GM12878 (cell line): ENCODE measurements at regions not wholly inside any gene's neighbourhood (a gene's known extent, or its start where the extent isn't known, plus 50 kb on each side); places are given as distances from the start of the nearest gene placed in this dataset.

Source experiments
- BCL11A ChIP-seq: IDR thresholded peaks from 2 replicates; pipeline ENCODE4 v1.6.1; 2011; ENCODE audit warnings: low read depth, low read length
- FOXM1 ChIP-seq: IDR thresholded peaks from 2 replicates; pipeline ENCODE4 v1.6.1; 2012; ENCODE audit warnings: low read depth, mild to moderate bottlenecking, inconsistent platforms, low read length, moderate library complexity
- PML ChIP-seq: IDR thresholded peaks from 2 replicates; pipeline ENCODE4 v1.6.1; 2012; ENCODE audit warnings: low read length, inconsistent platforms
- POLR2A ChIP-seq: IDR thresholded peaks from 2 replicates; pipeline ENCODE4 v1.6.1; 2011; ENCODE audit warnings: low read depth, mild to moderate bottlenecking, low read length
- SP1 ChIP-seq: IDR thresholded peaks from one replicate; pipeline ENCODE4 v1.6.1; 2011; ENCODE audit warnings: low read depth, low read length
- ZNF384 ChIP-seq: IDR thresholded peaks from 2 replicates; pipeline ENCODE4 v1.6.1; 2012; ENCODE audit warnings: low read depth, mild to moderate bottlenecking, low read length, improper control_type of control experiment, borderline replicate concordance
- TF ChIP-seq, protein P1 (sequence below), 3 experiments: IDR thresholded peaks in 2 of 3; conservative IDR thresholded peaks in 1 of 3; 2 replicates each; pipeline ENCODE4 v1.5.1; 2011; ENCODE audit warnings: low read depth in 3 of 3, low read length in 3 of 3, mild to moderate bottlenecking in 3 of 3, control low read depth in 2 of 3, moderate library complexity in 2 of 3, inconsistent platforms in 1 of 3, mixed read lengths in 1 of 3; ENCODE audit not compliant: control insufficient read depth in 2 of 3, insufficient read depth in 1 of 3; ENCODE audit errors: extremely low read depth in 1 of 3

DNA sequence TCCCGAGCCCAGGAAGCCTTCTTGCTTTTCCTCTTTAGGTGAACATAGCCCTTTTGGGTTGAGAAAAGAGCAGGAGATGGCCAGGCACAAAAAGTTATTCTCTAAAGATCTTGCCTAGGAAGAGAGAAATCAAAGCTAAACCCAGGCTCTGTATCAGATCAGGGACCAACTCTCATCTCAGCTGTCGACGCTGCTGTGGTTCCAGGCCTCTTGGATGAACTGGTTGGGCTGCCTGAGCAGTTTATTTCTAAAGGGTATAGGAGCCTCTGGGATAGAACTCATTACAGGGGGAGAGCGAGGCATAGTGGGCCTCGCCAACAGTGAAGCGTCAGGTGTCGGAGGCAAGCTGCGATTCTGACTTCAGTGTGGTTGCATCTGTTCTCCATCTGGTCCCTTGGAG is 82.6 kb upstream of the F3 start:
- TF ChIP-seq, protein P1, sequence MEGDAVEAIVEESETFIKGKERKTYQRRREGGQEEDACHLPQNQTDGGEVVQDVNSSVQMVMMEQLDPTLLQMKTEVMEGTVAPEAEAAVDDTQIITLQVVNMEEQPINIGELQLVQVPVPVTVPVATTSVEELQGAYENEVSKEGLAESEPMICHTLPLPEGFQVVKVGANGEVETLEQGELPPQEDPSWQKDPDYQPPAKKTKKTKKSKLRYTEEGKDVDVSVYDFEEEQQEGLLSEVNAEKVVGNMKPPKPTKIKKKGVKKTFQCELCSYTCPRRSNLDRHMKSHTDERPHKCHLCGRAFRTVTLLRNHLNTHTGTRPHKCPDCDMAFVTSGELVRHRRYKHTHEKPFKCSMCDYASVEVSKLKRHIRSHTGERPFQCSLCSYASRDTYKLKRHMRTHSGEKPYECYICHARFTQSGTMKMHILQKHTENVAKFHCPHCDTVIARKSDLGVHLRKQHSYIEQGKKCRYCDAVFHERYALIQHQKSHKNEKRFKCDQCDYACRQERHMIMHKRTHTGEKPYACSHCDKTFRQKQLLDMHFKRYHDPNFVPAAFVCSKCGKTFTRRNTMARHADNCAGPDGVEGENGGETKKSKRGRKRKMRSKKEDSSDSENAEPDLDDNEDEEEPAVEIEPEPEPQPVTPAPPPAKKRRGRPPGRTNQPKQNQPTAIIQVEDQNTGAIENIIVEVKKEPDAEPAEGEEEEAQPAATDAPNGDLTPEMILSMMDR (IDR thresholded peaks at IDR 0.05 in 2 of 3, conservative IDR thresholded peaks at IDR 0.05 in 1 of 3; ENCODE audit: control insufficient read depth in 2 of 3, extremely low read depth in 1 of 3, insufficient read depth in 1 of 3, low read depth in 3 of 3, low read length in 3 of 3): no peak
- no peak for TF ChIP-seq BCL11A
- no peak for TF ChIP-seq SP1
- TF ChIP-seq ZNF384: no peak
- TF ChIP-seq PML: no peak
- no peak for TF ChIP-seq FOXM1
- no peak for TF ChIP-seq POLR2A
